Fibroblast of skin of right biceps (primary cell): ENCODE measurements at regions not wholly inside any gene's neighbourhood (a gene's known extent, or its start where the extent isn't known, plus 50 kb on each side); places are given as distances from the start of the nearest gene placed in this dataset.
A peak's percentile ranks its signal among the peaks of the same experiment; 100 is the strongest.
"Not testable (repeated sequence)": the region's sequence is repeated elsewhere in the genome, so short reads cannot be mapped to it uniquely, and the experiment has no call there.

Source experiments
- DNase-seq: peaks from one replicate; pipeline ENCODE4 v3.0.0-alpha.2; 2013

- DNase-seq, result peak; percentile 43
These were observed 149.1 kb upstream of the PIK3R1 start for GRCh38 chr5:68066277-68066955.

DNA sequence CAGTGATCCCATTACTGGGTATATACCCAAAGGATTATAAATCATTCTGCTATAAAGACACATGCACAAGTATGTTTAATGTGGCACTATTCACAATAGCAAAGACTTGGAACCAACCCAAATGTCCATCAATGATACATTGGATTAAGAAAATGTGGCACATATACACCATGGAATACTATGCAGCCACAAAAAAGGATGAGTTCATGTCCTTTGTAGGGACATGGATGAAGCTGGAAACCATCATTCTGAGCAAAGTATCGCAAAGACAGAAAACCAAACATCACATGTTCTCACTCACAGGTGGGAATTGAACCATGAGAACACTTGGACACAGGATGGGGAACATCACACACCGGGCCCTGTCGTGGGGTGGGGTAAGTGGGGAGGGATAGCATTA lies 150.2 kb upstream of the PIK3R1 start:
- not testable (repeated sequence) for DNase-seq

DNA sequence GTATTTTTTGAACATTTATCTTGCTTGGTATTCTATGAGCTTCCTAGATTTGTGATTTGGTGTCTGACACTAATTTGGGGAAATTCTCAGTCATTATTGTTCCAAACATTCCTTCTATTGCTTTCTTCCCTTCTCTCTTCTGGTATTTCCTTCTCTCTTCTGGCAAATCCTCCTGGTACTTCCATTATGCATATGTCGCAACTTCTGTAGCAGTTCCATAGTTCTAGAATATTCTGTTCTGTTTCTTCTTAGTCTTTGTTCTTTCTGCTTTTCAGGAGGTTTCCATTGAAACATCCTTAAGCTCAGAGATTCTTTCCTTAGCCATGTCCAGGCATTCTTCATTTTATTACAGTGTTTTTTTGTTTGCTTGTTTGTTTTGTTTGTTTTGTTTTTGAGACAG lies 155.2 kb upstream of the PIK3R1 start:
- no peak for DNase-seq

DNA sequence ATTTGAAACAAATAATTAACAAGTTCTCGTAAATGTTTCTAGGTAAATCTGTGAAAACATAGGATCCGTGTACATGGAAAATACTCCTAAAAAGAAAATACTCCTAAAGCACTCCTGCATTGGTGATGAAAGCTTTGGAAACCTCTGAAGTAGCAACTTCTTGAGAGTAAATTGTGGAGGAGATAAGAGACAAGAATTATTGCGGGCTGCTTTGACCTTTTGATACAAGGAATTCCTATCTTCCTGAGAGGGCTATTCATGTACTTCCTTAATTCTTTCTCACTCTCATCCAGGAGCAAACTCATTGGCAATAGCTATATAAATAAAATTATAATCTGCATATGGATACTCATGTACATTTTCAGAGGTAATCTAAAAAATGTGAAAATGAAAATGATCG lies 158.4 kb upstream of the PIK3R1 start:
- no peak for DNase-seq

DNA sequence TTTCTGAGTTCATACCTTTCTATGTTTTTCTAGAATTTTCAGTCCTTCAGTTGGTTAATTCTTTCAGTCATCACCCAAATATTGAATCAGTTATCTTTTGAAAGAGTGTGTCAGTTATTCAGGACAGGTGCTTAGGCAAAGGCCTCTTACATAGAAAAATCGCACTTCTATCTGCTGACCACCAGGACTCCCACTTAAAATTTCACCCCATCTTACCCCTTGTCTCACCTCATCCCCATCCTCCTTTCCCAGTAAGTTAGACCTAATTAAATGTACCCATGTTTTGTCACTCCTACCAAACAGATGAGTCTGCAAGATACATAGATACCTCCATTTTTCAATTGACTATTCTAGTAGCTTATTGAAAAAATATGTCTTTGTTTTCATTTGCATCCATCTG lies 159.9 kb upstream of the PIK3R1 start:
- DNase-seq, result no peak

GRCh38 chr5:68054638-68055037 lies 160.9 kb upstream of the PIK3R1 start:
- DNase-seq, result no peak

DNA sequence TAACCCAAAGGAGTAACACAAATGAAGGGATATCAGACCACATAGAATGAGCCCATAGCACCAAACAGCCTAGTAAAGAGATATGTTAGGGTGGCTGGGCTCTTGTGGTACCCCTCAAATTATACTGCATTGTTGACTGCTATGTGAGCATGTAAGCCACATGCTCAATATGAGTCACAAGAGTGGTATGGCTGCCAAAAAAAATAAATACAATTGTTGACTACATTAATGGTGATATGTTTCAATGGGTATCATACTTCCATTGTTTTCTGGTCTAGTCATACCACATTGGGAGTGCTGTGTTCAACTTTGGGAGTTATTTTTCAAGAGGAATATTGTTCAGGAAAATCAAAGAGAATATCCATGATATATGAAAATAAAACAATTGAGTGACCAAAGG lies 162.4 kb upstream of the PIK3R1 start:
- peak; percentile 47 for DNase-seq

GRCh38 chr5:68049053-68049713 lies 166.4 kb upstream of the PIK3R1 start:
- peak; percentile 80 for DNase-seq

- DNase-seq, result no peak
These were observed 167.0 kb upstream of the PIK3R1 start for GRCh38 chr5:68048516-68048915.

DNA sequence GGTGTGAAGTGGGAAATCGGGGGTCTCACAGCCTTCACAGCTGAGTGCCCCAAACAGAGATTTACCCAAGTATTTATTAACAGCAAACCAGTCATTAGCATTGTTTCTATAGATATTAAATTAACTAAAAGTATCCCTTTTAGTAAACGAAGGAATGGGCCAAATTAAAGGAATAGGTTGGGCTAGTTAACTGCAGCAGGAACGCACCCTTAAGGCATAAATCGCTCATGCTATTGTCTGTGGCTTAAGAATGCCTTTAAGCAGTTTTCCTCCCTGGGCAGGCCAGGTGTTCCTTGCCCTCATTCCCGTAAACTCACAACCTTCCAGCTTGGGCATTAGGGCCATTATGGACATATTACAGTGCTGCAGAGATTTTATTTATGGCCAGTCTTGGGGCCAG lies 167.5 kb upstream of the PIK3R1 start:
- DNase-seq, result not testable (repeated sequence)

- peak; percentile 92 for DNase-seq
These were observed 168.5 kb upstream of the PIK3R1 start for GRCh38 chr5:68047035-68047434.

DNA sequence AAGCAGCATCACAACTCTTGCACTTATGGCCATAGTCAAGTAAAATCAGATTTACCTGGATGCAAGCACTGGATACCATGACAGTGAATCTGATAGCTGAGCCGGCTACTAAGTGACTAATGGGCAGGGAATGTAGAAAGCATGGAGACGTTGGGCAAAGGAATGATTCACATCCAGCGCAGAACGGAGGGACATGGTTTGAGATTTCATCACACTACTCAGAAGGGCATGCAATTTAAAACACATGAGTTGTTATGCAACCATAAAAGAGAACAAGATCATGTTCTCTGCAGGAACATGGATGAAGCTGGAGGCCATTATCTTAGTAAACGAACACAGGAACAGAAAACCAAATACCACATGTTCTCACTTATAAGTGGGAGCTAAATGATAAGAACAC lies 169.1 kb upstream of the PIK3R1 start:
- DNase-seq, result peak; percentile 99

DNA sequence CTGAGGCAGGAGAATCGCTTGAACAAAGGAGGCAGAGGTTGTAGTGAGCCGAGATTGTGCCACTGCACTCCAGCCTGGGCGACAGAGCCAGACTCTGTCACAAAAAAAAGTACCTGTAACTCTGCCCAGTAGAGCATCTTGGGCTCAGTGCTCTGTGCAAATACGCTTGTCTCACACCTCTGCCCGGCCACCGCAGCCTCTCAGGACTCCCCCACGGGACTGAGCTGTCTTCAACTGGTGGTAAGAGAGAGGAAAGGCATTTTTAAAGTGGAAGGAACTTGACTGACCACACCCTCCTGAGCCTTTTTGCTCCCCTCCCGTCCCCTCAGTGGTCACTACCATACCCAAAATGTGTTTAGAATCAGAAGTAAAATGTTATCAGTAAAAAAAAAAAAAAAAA lies 174.3 kb upstream of the PIK3R1 start:
- no peak for DNase-seq

- DNase-seq, result peak; percentile 11
These were observed 178.0 kb upstream of the PIK3R1 start for GRCh38 chr5:68037546-68037945.

GRCh38 chr5:68033961-68034571 lies 181.5 kb upstream of the PIK3R1 start:
- DNase-seq, result peak; percentile 79

DNA sequence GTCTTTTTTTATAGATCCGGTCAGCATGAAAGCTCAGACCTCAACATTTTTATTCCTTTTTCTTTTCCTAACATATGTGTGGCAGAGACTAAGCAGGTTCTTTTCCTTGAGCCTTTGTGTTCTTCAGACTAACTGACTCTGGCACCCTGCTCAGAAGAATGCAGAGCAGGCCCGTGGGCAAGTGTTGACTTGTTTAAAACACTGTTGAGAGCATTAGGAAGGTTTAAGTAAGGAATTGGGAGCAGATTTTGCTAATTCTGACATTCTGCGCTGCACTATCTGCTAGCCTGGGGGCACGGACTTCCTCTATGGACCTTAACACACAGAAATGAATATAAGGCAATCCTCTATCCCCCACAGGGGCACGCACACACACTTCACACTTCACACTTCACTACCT lies 182.5 kb upstream of the PIK3R1 start:
- DNase-seq, result no peak

GRCh38 chr5:68032216-68032762 lies 183.3 kb upstream of the PIK3R1 start:
- no peak for DNase-seq

- DNase-seq, result peak; percentile 39
These were observed 187.3 kb upstream of the PIK3R1 start for GRCh38 chr5:68028131-68028727.

DNA sequence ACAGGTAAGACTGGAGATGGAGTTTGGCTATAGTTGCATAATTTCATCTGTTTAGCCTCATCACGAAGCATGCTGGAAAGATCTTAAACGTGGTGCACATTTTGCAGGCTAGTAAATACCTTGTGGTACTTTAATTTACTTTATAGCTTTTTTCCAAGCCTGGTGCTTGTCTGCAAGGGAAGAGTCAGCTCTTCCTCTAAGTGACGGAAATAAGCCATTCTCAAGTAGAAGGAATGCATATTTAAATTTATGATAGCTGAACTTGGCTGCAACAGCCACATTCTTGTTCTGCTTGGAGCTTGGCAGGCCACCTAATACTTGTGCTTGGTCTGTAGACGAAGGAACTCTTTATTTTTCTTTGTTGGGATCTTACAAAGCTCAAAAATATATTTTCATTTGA lies 188.0 kb upstream of the PIK3R1 start:
- peak; percentile 92 for DNase-seq

GRCh38 chr5:68026092-68026885 lies 189.3 kb upstream of the PIK3R1 start:
- DNase-seq, result no peak

GRCh38 chr5:68024426-68024825 lies 191.1 kb upstream of the PIK3R1 start:
- peak; percentile 36 for DNase-seq

- DNase-seq, result no peak
These were observed 193.6 kb upstream of the PIK3R1 start for GRCh38 chr5:68021916-68022315.

DNA sequence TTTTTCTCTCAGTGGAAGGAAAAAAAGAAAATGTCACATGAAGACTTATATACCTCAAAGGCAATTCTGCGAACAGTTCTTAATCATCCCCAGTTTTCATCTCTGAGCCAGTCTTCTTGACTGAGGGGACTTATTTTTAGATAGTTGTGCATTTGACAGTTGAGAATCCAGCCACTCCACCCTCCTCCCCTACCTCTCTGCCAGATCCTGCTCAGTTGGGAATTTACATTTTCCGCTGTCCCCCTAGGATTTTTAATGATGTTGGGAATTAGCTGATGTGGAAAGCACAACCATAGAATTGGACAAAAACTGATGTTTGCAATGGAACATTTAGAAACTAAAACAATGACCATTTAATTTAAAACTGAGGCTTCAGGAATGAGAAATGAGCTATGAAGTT lies 194.3 kb upstream of the PIK3R1 start:
- no peak for DNase-seq
